K562 (cell line): ENCODE measurements at regions not wholly inside any gene's neighbourhood (a gene's known extent, or its start where the extent isn't known, plus 50 kb on each side); places are given as distances from the start of the nearest gene placed in this dataset.

Experiments used
- ATAC-seq: fragments of 200-7000 bp; cut with Tn5 transposase; 3 replicates; pipeline ENCODE4 v1.9.1; 2020; ENCODE audit warnings: moderate library complexity
- BruUV-seq: library from RNA; stranded (reverse); fragments of 400-500 nt; replicated peaks from 2 replicates; lab custom pipeline; 2021; lab: Mats Ljungman, UMichigan
- CTCF ChIA-PET: fragments of 300-600 bp; formaldehyde crosslinking; extraction: SDS; loops from one replicate; lab custom pipeline; 2021; ENCODE audit warnings: low intra/inter-chr PET ratio; lab: Yijun Ruan, JAX
- POLR2A ChIA-PET: fragments of 300-600, 350-650 bp; sonication (Branson Sonifier 250); formaldehyde crosslinking; extraction: SDS; loops from one replicate; lab custom pipeline; 2021; ENCODE audit warnings: antibody characterized with exemption, inconsistent platforms; lab: Yijun Ruan, JAX
- DNase-seq, 4 experiments: peaks; one replicate each; pipeline versions ENCODE4 v3.0.0 to v3.0.0-alpha.2; 2011 to 2018; ENCODE audit warnings: low spot score in 3 of 4, mixed read lengths in 3 of 4; ENCODE audit errors: extremely low read depth in 1 of 4
- FAIRE-seq: peaks from 2 replicates; lab custom pipeline; 2011; peaks lifted over from hg19 to GRCh38; lab: Jason Lieb, UNC
- H2AFZ ChIP-seq: 2 replicates; pipeline ENCODE4 v1.6.0; 2011; ENCODE audit warnings: low read depth, low read length, control low read depth, inconsistent platforms
- H3K27ac ChIP-seq: fragments of 200-600 bp; 3 replicates; pipeline ENCODE4 v1.8.0; 2011; ENCODE audit warnings: low read depth, mild to moderate bottlenecking, control low read depth, inconsistent platforms, low read length, moderate library complexity, mixed read lengths; ENCODE audit errors: extremely low read depth
- H3K27me3 ChIP-seq, 2 experiments: fragments of 300-600 bp in 1 of 2; 2 replicates in 1 of 2; 3 replicates in 1 of 2; pipeline versions ENCODE4 v1.6.0 to v1.8.0; 2011; ENCODE audit warnings: inconsistent platforms in 2 of 2, low read length in 2 of 2, mild to moderate bottlenecking in 1 of 2, mixed read lengths in 1 of 2, moderate library complexity in 1 of 2; ENCODE audit not compliant: control insufficient read depth in 2 of 2, insufficient read depth in 2 of 2
- H3K36me3 ChIP-seq: fragments of 300-600 bp; 3 replicates; pipeline ENCODE4 v1.8.0; 2011; ENCODE audit warnings: mild to moderate bottlenecking, low read length, inconsistent platforms; ENCODE audit not compliant: control insufficient read depth, insufficient read depth
- H3K4me1 ChIP-seq, 2 experiments: fragments of 200-600 bp in 1 of 2; replicated peaks in 1 of 2; 2 replicates in 1 of 2; 3 replicates in 1 of 2; pipeline versions ENCODE4 v1.5.1 to v1.8.0; 2011; ENCODE audit warnings: inconsistent platforms in 2 of 2, low read length in 2 of 2, mild to moderate bottlenecking in 1 of 2, mixed read lengths in 1 of 2, moderate library complexity in 1 of 2; ENCODE audit not compliant: control insufficient read depth in 2 of 2, insufficient read depth in 2 of 2
- H3K4me2 ChIP-seq: 2 replicates; pipeline ENCODE4 v1.6.1; 2011; ENCODE audit warnings: low read length, control low read depth, inconsistent platforms, mixed read lengths; ENCODE audit not compliant: insufficient read depth
- H3K4me3 ChIP-seq: fragments of 200-600 bp; sonication (generic), shearing (Covaris generic); 2 replicates; pipeline ENCODE4 v1.5.1; 2016; ENCODE audit warnings: control low read depth, inconsistent platforms
- H3K79me2 ChIP-seq: fragments of 200-600 bp; 3 replicates; pipeline ENCODE4 v1.8.0; 2011; ENCODE audit warnings: low read length, inconsistent platforms; ENCODE audit not compliant: control insufficient read depth, insufficient read depth
- H3K9ac ChIP-seq, 2 experiments: 2 replicates each; pipeline versions ENCODE4 v1.6.0 to v1.6.1; 2011; ENCODE audit warnings: low read depth in 2 of 2, low read length in 2 of 2, control low read depth in 1 of 2, inconsistent platforms in 1 of 2, mild to moderate bottlenecking in 1 of 2, mixed read lengths in 1 of 2; ENCODE audit not compliant: insufficient read depth in 1 of 2
- H3K9me1 ChIP-seq: one replicate; pipeline ENCODE4 v1.6.0; 2011; ENCODE audit warnings: inconsistent platforms, mild to moderate bottlenecking, low read length, moderate library complexity; ENCODE audit not compliant: control insufficient read depth, insufficient read depth
- H3K9me3 ChIP-seq: replicated peaks from 2 replicates; pipeline ENCODE4 v1.5.1; 2011; ENCODE audit warnings: low read depth, low read length, inconsistent platforms; ENCODE audit not compliant: control insufficient read depth, insufficient read depth
- H4K20me1 ChIP-seq: replicated peaks from 2 replicates; pipeline ENCODE4 v1.6.1; 2011; ENCODE audit warnings: low read length, inconsistent platforms, mixed read lengths; ENCODE audit not compliant: control insufficient read depth, insufficient read depth
- ATF1 ChIP-seq, 2 experiments: fragments of 450-650 bp in 1 of 2; IDR thresholded peaks; 2 replicates each; pipeline ENCODE4 v1.6.1; 2016; ENCODE audit warnings: missing compliant biosample characterization in 1 of 2, missing genetic modification characterization in 1 of 2
- GABPA ChIP-seq: fragments of 200-800 bp; sonication (Bioruptor generic); conservative IDR thresholded peaks from 2 replicates; pipeline ENCODE4 v1.6.1; 2016; ENCODE audit warnings: low read depth, missing genetic modification characterization, missing compliant biosample characterization
- KAT2B ChIP-seq: IDR thresholded peaks from one replicate; pipeline ENCODE4 v1.6.1; 2012; ENCODE audit warnings: low read depth, mild to moderate bottlenecking, control low read depth, inconsistent platforms, low read length, moderate library complexity
- KLF6 ChIP-seq: fragments of 250-450 bp; sonication (Bioruptor Pico); IDR thresholded peaks from 2 replicates; pipeline ENCODE4 v1.4.0; 2020; ENCODE audit warnings: mild to moderate bottlenecking, moderate library complexity, borderline replicate concordance
- NCOA1 ChIP-seq: fragments of 450-650 bp; IDR thresholded peaks from 2 replicates; pipeline ENCODE4 v1.6.1; 2016; ENCODE audit warnings: low read depth
- RCOR1 ChIP-seq, 2 experiments: IDR thresholded peaks; 2 replicates each; pipeline ENCODE4 v1.6.1; 2012; ENCODE audit warnings: low read depth in 2 of 2, low read length in 2 of 2, borderline replicate concordance in 1 of 2, improper control_type of control experiment in 1 of 2
- STAG1 ChIP-seq: sonication (generic); formaldehyde crosslinking; IDR thresholded peaks from 2 replicates; pipeline ENCODE4 v1.5.0; 2020; ENCODE audit warnings: missing genetic modification reagents, borderline replicate concordance
- TOE1 ChIP-seq, 2 experiments: fragments of 450-650 bp in 1 of 2; sonication (generic) in 1 of 2; formaldehyde crosslinking in 1 of 2; IDR thresholded peaks; 2 replicates each; pipeline versions ENCODE4 v1.7.1 to v1.8.0; 2016 to 2022; ENCODE audit warnings: borderline replicate concordance in 2 of 2, mild to moderate bottlenecking in 2 of 2, antibody characterized with exemption in 1 of 2, inconsistent platforms in 1 of 2, low read depth in 1 of 2, missing genetic modification reagents in 1 of 2, moderate library complexity in 1 of 2
- ZBTB33 ChIP-seq: sonication (generic); formaldehyde crosslinking; IDR thresholded peaks from 2 replicates; pipeline ENCODE4 v1.8.1; 2023; ENCODE audit warnings: mild to moderate bottlenecking, missing genetic modification reagents
- ZNF586 ChIP-seq: fragments of 450-650 bp; formaldehyde crosslinking; conservative IDR thresholded peaks from 2 replicates; pipeline ENCODE4 v1.4.0; 2020; ENCODE audit warnings: mild to moderate bottlenecking, moderate library complexity
- ZNF785 ChIP-seq: fragments of 250-450 bp; sonication (Bioruptor Pico); IDR thresholded peaks from 2 replicates; pipeline ENCODE4 v1.4.0; 2020; ENCODE audit warnings: mild to moderate bottlenecking
- WGBS: fragments of 100-300 bp; shearing (Covaris generic); methylation state at CpG from one replicate; pipeline ENCODE4 v1.1.6; 2016; ENCODE audit warnings: low coverage, mixed read lengths; ENCODE audit not compliant: insufficient coverage; ENCODE audit errors: missing lambda C conversion rate; 5-methylcytosine and 5-hydroxymethylcytosine counted together
- in situ Hi-C: fragments of 300-500 bp; cut with MboI; formaldehyde crosslinking; loops from 4 replicates; pipeline ENCODE4 v1.15.0; 2018; ENCODE audit warnings: inconsistent platforms, mixed read lengths
- intact Hi-C: fragments of 100-400 bp; cut with micrococcal nuclease; formaldehyde crosslinking; loops from 2 replicates; pipeline ENCODE4 v1.14.2; 2022
- TF ChIP-seq, protein P1 (sequence below): fragments of 450-650 bp; formaldehyde crosslinking; IDR thresholded peaks from 2 replicates; pipeline ENCODE4 v1.4.0; 2020; ENCODE audit warnings: mild to moderate bottlenecking, mixed read lengths

DNA sequence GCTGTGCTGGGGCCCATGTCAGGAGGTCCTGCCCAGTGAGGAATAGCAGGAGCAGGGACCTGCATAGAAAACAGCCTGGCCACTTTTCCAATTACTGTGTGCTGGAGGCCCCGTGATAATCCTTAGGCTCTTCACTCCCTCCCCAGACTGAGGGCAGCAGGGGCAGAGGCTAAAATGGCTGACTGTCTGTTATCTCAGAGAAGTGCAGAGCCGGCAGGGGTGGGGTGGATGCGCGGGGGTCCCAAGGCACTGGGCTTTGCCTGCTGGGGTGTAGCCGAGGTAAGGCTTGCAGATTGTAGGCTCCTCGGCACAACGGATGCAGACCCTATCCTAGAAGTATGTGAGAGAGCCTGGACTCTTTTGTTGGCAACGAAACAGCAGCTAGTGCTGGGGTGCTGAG lies 1064.1 kb downstream of the OLFM4 start:
- no peak for ATAC-seq
- in situ Hi-C loops = no loop called here

More for the DNA sequence above, 1064.1 kb downstream of the OLFM4 start:
- H3K27ac ChIP-seq = no peak overlapping the region
- H3K4me3 ChIP-seq = no peak overlapping the region
- H3K4me1 ChIP-seq = no peaks in the 10 kb centered on the region
- H3K36me3 ChIP-seq = no peaks in the 10 kb centered on the region
- WGBS = 0% methylated on average over 5 of the region's 8 CpGs
- DNase-seq (no peak), FAIRE-seq (no peak)
- no peak overlapping the region for H3K4me2 ChIP-seq
- BruUV-seq = no TSS peak
- POLR2A ChIA-PET = no interaction called here
- intact Hi-C loops = no loop called here
- no peaks in the 10 kb centered on the region for H3K9me3 ChIP-seq
- no peaks in the 10 kb centered on the region for H3K79me2 ChIP-seq
- H3K9ac ChIP-seq = no peak overlapping the region
- H4K20me1 ChIP-seq = no peaks in the 10 kb centered on the region
- no peaks in the 10 kb centered on the region for H3K27me3 ChIP-seq
- no peak overlapping the region for H2AFZ ChIP-seq
- no peaks in the 10 kb centered on the region for H3K9me1 ChIP-seq
- no peak for TF ChIP-seq KLF6
- TF ChIP-seq ZNF785 = no peak
- TF ChIP-seq ZNF586 (CRISPR knock-in tag) = no peak
- TF ChIP-seq RCOR1 (IDR thresholded peaks at IDR 0.05; ENCODE audit: borderline replicate concordance in 1 of 2, low read depth in 2 of 2, low read length in 2 of 2) = no peak
- no peak for TF ChIP-seq NCOA1
- no peak for TF ChIP-seq GABPA
- no peak for TF ChIP-seq TOE1 (IDR thresholded peaks at IDR 0.05; ENCODE audit: borderline replicate concordance)
- no peak for TF ChIP-seq TOE1 (CRISPR knock-in tag; IDR thresholded peaks at IDR 0.05; ENCODE audit: borderline replicate concordance, low read depth)
- no peak for TF ChIP-seq ZBTB33
- no peak for TF ChIP-seq STAG1 (CRISPR knock-in tag)
- TF ChIP-seq, protein P1, sequence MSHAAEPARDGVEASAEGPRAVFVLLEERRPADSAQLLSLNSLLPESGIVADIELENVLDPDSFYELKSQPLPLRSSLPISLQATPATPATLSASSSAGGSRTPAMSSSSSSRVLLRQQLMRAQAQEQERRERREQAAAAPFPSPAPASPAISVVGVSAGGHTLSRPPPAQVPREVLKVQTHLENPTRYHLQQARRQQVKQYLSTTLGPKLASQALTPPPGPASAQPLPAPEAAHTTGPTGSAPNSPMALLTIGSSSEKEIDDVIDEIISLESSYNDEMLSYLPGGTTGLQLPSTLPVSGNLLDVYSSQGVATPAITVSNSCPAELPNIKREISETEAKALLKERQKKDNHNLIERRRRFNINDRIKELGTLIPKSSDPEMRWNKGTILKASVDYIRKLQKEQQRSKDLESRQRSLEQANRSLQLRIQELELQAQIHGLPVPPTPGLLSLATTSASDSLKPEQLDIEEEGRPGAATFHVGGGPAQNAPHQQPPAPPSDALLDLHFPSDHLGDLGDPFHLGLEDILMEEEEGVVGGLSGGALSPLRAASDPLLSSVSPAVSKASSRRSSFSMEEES (CRISPR knock-in tag) = no peak
- TF ChIP-seq ATF1 (CRISPR knock-in tag; IDR thresholded peaks at IDR 0.05) = no peak
- TF ChIP-seq ATF1 (tag; IDR thresholded peaks at IDR 0.05) = no peak
- no peak for TF ChIP-seq KAT2B
- CTCF ChIA-PET = no interaction called here
